Prostate gland (tissue), 2 donors: ENCODE measurements at regions not wholly inside any gene's neighbourhood (a gene's known extent, or its start where the extent isn't known, plus 50 kb on each side); places are given as distances from the start of the nearest gene placed in this dataset.

ENCODE experiments used
- CTCF ChIP-seq, 4 experiments: fragments of 200-600 bp in 2 of 4; fragments of 450-650 bp in 2 of 4; sonication (generic) in 2 of 4; IDR thresholded peaks; 1 replicate in 3 of 4; 2 replicates in 1 of 4; pipeline ENCODE4 v1.5.1; 2016 to 2019; ENCODE audit warnings: antibody characterized with exemption in 4 of 4, mild to moderate bottlenecking in 2 of 4, moderate library complexity in 2 of 4
- POLR2A ChIP-seq: fragments of 450-650 bp; IDR thresholded peaks from one replicate; pipeline ENCODE4 v1.6.1; 2016; ENCODE audit warnings: antibody characterized with exemption, mild to moderate bottlenecking

- TF ChIP-seq CTCF (IDR thresholded peaks at IDR 0.05) (no peak), POLR2A (no peak)
These were observed 580.7 kb downstream of the MAFB start for GRCh38 chr20:40108321-40108720.
